Activated CD4-positive, alpha-beta T cell treated with anti-CD3 and anti-CD28 coated beads, Interleukin-2, amount 50 U/mL, for 4 hours (primary cell): ENCODE measurements at regions not wholly inside any gene's neighbourhood (a gene's known extent, or its start where the extent isn't known, plus 50 kb on each side); places are given as distances from the start of the nearest gene placed in this dataset.
"Not testable (repeated sequence)": the region's sequence is repeated elsewhere in the genome, so short reads cannot be mapped to it uniquely, and the experiment has no call there.

Source experiments
- DNase-seq, 2 experiments: peaks; one replicate each; pipeline ENCODE4 v3.0.0-alpha.2; 2020

- DNase-seq, result not testable (repeated sequence)
Observed at GRCh38 chr1:222470252-222470805, 77.6 kb downstream of the HHIPL2 start.

DNA sequence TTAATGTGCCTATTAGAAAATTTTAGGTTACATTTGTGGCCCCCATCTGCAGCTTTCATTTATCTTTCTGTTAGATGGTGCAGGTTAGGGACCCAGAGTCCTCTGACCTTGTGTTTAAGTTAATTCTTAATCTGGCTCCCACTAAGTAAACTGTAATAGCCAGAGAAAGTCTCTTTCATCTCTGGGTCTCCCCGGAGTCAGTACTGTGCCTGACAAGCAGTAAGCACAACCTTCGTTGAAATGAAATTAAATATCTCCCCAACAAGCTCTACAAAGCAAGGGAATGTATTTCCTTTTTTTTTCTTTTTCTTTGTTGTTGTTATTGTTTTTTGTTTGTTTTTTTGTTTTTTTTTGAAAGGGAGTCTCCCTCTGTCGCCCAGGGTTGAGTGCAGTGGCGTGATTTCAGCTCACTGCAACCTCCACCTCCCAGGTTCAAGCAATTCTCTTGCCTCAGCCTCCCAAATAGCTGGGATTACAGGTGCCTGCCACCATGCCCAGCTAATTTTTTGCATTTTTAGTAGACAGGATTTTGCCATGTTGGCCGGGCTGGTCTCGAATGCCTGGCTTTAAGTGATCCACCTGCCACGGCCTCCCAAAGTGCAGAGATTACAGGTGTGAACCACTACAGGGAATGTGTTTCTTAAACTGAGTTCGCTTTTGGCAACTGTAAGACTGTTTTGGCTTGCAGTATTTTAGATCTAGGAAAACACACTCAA, 81.6 kb downstream of the HHIPL2 start:
- DNase-seq, result no peak

GRCh38 chr1:222465211-222466041, 82.5 kb downstream of the HHIPL2 start:
- DNase-seq, result peak; percentile 59 to 62

- peak; percentile 54 to 60 for DNase-seq
Observed at GRCh38 chr1:222464841-222465210, 83.1 kb downstream of the HHIPL2 start.

DNA sequence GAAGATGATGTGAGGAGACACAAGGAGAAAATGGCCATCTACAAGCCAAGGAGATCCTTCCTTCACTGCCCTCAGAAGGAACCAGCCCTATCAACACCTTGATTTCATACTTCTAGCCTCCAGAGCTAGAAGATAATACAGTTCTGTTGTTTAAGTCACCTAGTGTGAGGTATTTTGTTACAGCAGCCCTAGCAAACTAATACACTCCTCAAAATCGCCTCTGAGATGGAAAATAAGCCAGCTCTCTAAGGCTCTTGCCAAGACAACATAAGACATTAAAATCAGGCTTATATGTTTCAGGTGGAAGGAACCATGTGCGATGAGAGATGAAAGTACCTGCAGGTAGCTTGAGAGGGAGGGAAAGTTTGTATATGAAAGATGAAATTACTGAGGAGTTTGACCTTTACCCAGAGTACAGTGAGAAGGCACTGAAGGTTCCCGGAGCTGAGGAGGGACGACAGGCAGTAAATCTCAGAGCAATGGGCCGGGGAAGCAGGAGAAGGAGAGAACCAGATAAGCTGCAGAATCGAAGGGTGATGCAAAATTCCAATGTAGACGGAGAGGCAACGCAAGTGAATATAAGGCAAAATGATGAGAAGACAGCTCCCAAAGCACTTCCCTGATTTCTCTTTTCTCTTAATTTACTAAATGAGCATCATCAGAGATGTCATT, 84.7 kb downstream of the HHIPL2 start:
- no peak for DNase-seq

- DNase-seq, result no peak
Observed at GRCh38 chr1:222462601-222463000, 85.3 kb downstream of the HHIPL2 start.

- DNase-seq, result no peak
Observed at GRCh38 chr1:222461941-222462340, 86.0 kb downstream of the HHIPL2 start.

DNA sequence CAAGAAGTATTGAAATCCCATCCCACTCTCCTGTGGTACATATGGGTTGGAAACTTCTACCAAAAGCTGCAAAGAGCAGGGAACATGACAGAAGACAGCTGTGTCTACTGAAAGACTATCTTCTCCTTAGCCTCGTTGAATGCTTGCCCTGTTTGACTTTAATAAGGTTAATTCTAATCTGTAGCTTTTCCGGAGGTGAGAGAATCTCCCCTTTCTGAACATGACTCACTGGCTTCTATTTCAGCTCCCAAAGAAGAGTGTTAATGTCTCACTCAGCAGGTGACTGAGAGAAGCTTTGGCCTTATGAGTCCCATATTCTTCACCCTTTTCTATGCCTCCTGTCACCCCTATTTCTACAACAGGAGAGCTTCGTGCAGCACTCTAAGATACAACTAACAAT, 88.3 kb downstream of the HHIPL2 start:
- no peak for DNase-seq

DNA sequence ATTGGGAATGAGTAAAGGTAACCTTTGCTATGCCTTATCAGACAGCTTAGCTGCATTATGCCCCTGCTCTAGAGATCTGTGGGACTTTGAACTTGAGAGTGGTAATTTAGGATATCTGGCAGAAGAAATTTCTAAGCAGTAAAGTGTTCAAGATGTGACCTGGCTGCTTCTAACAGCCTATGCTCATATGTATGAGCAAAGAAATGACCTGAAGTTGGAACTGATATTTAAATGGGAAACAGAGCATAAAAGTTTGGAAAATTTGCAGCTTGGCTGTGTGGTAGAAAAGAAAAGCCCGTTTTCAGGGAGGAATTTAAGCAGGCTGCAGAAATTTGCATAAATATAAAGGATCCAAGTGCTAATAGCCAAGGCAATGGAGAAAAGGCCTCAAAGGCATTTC, 90.4 kb downstream of the HHIPL2 start:
- no peak for DNase-seq

DNA sequence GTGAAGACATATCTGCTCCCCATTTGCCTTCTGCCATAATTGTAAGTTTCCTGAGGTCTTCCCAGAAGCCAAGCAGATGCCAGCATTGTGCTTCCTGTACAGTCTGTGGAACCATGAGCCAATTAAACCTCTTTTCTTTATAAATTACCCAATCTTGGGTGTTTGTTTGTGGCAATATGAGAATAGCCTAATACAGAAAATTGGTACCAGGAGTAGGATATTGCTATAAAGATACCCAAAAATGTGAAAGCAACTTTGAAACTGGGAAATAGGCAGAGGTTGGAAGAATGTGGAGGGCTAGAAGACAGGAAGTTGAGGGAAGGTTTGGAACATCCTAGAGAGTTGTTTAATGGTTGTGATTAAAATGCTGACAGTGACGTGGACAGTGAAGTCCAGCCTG, 90.8 kb downstream of the HHIPL2 start:
- no peak for DNase-seq

- peak; percentile 80 to 82 for DNase-seq
Observed at GRCh38 chr1:222455188-222455879, 92.6 kb downstream of the HHIPL2 start.

DNA sequence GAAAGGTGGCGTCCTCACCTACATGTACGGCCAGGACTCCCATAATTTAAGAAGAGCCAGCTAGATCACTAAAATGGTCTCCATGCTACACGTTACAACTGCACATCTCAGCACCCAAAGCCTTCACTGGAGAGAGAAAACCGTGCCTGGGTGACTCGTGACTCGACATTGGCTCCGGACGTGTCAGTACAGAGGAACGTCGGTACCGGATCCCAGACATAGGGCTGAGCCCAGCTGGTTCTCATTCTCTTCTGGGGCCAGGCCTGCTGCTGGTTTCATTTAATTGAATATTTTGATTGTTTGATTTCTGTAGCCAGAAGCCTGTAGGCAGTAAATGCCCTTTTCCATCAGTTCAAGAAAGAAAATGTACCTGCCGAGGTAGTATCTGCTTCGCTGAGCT, 93.1 kb downstream of the HHIPL2 start:
- DNase-seq, result peak in 1 of 2 experiments; percentile 8

DNA sequence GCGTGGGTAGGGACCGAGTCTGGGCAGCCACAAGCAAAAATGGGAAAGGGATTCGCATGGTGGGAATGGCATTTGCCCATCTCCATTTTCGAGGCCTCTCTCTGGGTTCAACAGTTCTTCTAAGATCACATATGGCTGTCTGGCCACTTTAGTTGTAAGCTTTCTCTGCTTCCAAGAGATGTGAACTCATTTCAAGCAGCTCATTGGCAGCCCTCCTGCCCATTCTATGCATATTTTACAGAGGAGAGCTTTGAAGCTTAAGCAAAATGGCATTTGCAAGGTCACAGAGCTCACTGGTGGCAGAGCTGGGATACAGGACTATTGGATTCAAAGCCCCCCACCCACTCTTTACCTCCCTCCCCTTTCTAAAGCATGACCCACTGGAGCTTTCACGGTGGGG, 93.7 kb downstream of the HHIPL2 start:
- no peak for DNase-seq

GRCh38 chr1:222452031-222452430, 95.9 kb downstream of the HHIPL2 start:
- no peak for DNase-seq

DNA sequence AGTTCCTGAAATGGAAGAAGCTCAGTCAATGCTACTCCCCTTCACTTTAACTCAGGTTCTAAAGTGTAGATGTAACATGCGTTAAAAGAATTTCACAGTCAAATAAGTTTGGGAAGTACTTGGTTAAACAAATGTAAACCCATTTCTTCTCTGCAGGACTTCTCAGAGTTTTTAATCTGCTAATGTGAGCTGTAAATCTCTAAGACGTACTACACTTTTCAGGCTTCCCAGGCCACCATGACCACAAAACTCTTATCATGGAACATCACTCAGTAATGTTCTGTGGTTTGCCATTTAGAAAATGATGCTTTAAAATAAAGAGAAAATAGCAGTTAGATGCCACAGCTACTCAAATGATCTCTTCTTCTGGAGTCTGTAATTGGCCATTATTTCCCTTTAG, 104.3 kb downstream of the HHIPL2 start:
- no peak for DNase-seq

GRCh38 chr1:222441066-222441465, 106.8 kb downstream of the HHIPL2 start:
- DNase-seq, result no peak

- DNase-seq, result no peak
Observed at GRCh38 chr1:222424826-222425225, 123.1 kb downstream of the HHIPL2 start.

DNA sequence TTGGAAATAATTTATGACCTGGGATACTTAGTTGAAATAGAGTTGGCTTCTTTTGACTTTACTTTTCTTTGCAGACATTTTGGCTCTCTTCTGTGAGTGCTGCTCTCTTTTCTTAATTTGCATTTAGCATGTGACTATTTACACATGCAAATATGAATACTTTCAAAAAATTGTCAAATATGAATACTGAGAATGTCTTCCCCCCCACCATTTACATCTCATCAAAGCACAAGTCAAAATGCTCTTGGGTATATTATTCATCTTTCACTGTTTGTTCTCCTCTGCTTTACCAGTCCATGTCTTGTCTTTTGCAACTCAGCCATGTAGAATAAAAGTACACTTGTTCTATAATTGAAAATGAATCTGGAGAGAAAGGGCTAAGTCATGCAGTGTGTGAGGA, 126.5 kb downstream of the HHIPL2 start:
- DNase-seq, result no peak

GRCh38 chr1:222420633-222421032, 127.3 kb downstream of the HHIPL2 start:
- no peak for DNase-seq

GRCh38 chr1:222418654-222419053, 129.2 kb downstream of the HHIPL2 start:
- no peak for DNase-seq

- DNase-seq, result no peak
Observed at GRCh38 chr1:222417264-222417663, 130.6 kb downstream of the HHIPL2 start.

GRCh38 chr1:222416001-222416791, 131.7 kb downstream of the HHIPL2 start:
- peak; percentile 8 for DNase-seq
